ENCODE measurements at regions not wholly inside any gene's neighbourhood (a gene's known extent, or its start where the extent isn't known, plus 50 kb on each side); places are given as distances from the start of the nearest gene placed in this dataset.

DNA sequence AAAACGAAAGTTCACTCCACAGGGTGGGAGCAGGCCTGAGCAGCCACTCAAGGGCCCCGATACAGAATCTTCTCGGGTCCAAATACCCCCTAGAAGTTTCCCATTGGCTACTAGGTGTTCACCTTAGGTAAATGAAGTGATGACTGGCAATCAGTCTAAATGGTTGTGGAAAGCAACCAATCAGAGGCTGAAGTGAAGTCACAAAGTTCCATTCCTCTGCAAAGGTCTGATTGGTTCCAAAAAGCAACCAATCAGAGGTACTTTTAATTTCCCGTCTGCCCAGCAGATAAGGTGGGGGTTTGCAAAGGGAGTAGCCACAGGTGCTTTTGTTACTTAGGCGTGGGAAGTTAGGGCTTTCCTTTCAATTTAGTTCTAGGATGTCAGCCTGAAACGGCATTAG lies 58.2 kb upstream of the NKAP start:
- TF ChIP-seq, protein P1, sequence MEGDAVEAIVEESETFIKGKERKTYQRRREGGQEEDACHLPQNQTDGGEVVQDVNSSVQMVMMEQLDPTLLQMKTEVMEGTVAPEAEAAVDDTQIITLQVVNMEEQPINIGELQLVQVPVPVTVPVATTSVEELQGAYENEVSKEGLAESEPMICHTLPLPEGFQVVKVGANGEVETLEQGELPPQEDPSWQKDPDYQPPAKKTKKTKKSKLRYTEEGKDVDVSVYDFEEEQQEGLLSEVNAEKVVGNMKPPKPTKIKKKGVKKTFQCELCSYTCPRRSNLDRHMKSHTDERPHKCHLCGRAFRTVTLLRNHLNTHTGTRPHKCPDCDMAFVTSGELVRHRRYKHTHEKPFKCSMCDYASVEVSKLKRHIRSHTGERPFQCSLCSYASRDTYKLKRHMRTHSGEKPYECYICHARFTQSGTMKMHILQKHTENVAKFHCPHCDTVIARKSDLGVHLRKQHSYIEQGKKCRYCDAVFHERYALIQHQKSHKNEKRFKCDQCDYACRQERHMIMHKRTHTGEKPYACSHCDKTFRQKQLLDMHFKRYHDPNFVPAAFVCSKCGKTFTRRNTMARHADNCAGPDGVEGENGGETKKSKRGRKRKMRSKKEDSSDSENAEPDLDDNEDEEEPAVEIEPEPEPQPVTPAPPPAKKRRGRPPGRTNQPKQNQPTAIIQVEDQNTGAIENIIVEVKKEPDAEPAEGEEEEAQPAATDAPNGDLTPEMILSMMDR (IDR thresholded peaks at IDR 0.05): no peak
- TF ChIP-seq POLR2A (IDR thresholded peaks at IDR 0.05): no peak
- no peak for DNase-seq
- H3K27ac ChIP-seq: no peak overlapping the region
- H3K27me3 ChIP-seq: peaks cover 0 to 3% of the 10 kb centered on the region in 2 donors
- no peaks in the 10 kb centered on the region for H3K4me1 ChIP-seq
- H3K4me3 ChIP-seq: no peak overlapping the region
- H3K9me3 ChIP-seq: no peaks in the 10 kb centered on the region
- no peaks in the 10 kb centered on the region for H3K36me3 ChIP-seq

DNA sequence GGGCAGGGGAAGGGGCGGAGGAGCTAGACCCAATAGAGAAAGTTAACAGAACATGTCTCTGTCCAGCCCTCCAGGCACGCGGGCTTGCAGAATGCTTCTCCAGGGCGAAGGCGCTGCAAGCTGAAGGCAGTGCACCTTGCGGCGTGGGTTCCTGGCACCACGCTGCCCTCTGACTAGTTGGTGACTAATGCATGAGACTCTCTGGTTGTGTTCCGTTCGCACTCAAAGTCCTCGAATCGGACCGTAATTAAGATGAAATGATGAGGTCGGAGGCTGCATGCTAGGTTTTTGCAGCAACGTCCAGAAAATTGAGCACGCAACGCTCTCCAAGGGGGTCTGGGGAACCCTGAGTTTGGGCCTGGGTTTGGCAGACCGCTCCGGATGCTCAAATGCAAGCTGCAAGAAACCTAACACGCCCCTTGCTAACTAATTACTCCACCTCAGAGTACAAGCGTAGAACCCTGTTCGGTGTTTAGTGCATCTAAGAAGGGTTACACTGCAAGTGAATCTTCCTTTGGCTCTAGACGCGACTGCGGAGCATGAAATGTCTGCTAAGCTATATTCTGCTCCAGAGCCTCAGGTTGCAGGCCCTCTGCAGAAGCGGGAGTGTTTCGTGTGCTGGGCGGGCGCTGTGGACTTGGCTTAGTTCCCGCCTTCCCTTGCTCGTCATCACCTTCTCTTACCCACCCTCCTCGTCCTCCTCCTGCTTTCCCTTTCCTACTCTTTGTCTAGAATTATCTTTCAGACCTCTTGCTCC lies 57.1 kb upstream of the NKAP start:
- no peak for TF ChIP-seq POLR2A (IDR thresholded peaks at IDR 0.05)
- TF ChIP-seq, protein P1 (IDR thresholded peaks at IDR 0.05): no peak
- H3K9me3 ChIP-seq: no peaks in the 10 kb centered on the region
- no peaks in the 10 kb centered on the region for H3K36me3 ChIP-seq
- H3K4me1 ChIP-seq: no peaks in the 10 kb centered on the region
- no peak overlapping the region for H3K27ac ChIP-seq
- DNase-seq: no peak
- H3K27me3 ChIP-seq: peaks cover 0 to 3% of the 10 kb centered on the region in 2 donors
- no peak overlapping the region for H3K4me3 ChIP-seq

DNA sequence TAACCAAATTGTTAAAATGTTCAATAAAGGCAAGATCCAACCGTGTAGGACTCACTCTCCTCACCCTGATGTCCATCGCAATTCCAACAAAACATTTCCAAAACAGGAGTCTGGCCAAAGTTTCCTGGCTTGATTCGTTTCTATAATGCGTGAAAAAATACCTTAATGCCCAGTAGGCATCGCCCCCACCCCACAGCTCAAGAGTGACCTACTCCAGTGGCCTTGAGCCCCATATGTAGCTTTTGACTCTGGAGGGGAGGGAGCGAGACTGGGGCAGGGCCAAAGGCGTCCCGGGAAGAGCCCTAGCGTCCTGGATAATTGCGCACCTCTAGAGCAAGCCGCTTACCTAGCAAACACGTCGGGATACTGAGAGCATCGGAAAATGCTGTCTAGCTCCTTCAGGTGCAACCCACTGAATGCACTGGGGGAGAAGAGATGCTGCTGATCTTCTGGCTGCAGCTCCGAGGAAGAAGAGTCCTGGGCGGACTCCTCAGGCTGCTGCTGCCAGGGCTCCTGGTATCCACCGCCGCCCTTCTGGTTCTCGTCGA lies 55.6 kb upstream of the NKAP start:
- DNase-seq: no peak
- TF ChIP-seq, protein P1 (IDR thresholded peaks at IDR 0.05): no peak
- no peak for TF ChIP-seq POLR2A (IDR thresholded peaks at IDR 0.05)

DNA sequence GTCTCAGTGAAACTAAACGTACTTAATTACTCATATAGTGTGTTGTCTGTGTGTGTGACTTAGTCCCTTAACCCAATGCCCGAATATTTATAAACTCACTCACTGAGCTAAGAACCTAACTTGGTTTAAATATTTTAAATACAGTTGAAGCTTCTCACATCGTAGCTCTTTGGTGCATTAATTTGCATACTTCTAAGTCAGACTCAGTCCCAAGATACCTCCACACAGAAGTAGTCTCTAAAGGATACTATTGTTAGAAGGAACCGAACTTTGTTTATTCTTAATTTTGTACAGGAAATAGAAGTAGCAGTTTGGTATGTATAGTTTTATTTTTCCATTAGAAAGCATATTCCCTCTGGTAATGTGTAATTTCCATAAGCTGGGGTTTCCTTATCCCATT lies 54.0 kb upstream of the NKAP start:
- Histone ChIP-seq H3K27me3 (peaks cover 0 to 3% of the 10 kb centered on the region in 2 donors), H3K9me3 (no peaks in the 10 kb centered on the region), H3K4me3 (no peak overlapping the region), H3K4me1 (no peaks in the 10 kb centered on the region), H3K36me3 (no peaks in the 10 kb centered on the region), H3K27ac (no peak overlapping the region)
- TF ChIP-seq POLR2A (IDR thresholded peaks at IDR 0.05): no peak
- TF ChIP-seq, protein P1 (IDR thresholded peaks at IDR 0.05): no peak
- no peak for DNase-seq

More for the DNA sequence above, 55.6 kb upstream of the NKAP start:
- Histone ChIP-seq H3K36me3 (no peaks in the 10 kb centered on the region), H3K4me1 (no peaks in the 10 kb centered on the region), H3K27ac (no peak overlapping the region), H3K27me3 (peaks cover 0 to 3% of the 10 kb centered on the region in 2 donors), H3K9me3 (no peaks in the 10 kb centered on the region), H3K4me3 (no peak overlapping the region)

DNA sequence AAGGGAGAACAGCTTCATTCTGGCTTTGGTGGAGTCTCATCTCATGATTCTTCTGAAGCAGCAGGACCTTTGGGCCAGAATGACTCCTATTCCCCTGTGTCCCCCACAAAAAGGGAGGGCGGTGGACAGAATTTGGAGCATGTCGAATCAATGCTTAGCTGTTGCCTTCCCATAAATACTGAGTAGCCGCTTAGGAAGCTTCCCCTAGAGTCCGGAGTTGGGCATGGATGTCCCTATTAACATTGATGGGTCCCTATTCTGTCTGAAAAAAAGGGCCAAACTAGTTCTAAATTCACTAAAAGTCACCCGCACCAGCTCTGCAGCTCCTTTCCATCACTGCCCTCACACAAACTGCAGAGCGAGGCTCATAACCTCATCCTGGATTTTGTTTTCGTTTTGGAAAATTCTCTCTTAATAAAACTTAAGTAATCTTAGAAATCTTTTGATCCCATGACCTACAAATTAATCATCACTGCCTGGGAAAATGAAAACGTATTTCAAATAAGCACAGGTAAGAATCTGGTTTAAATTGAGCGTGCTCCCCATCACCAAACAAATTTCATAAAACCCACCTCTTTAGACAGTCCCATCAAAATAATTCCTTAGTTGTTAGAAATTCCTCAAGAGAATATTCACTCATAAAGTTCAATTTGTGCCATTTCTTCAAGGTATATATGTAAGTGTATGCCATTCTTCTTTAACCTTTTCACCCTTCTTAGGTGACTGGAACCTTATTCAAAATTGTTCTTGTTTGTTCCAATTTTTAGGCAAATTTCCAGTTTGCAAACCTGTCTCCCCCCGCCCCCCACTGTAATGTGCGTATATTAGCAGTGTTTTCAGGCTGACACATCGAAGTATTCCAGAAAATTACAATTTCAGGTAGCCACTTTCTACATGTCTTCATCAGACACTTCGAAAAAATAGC lies 53.3 kb upstream of the NKAP start:
- peaks cover 0 to under 1% of the 10 kb centered on the region in 2 donors for H3K27me3 ChIP-seq
- TF ChIP-seq POLR2A (IDR thresholded peaks at IDR 0.05): no peak
- TF ChIP-seq, protein P1 (IDR thresholded peaks at IDR 0.05): no peak
- no peak for DNase-seq
- H3K4me3 ChIP-seq: no peak overlapping the region
- no peaks in the 10 kb centered on the region for H3K36me3 ChIP-seq
- H3K4me1 ChIP-seq: peaks cover 0 to under 1% (median 0%) of the 10 kb centered on the region in 4 donors
- no peak overlapping the region for H3K27ac ChIP-seq
- H3K9me3 ChIP-seq: no peaks in the 10 kb centered on the region
